HG02610 (cell line): ENCODE measurements at regions not wholly inside any gene's neighbourhood (a gene's known extent, or its start where the extent isn't known, plus 50 kb on each side); places are given as distances from the start of the nearest gene placed in this dataset.

ENCODE experiments used
- ATAC-seq: cut with Tn5 transposase; IDR thresholded peaks from one replicate; pipeline ENCODE4 v1.9.1; 2021; ENCODE audit warnings: mild to moderate bottlenecking, moderate library complexity; ENCODE audit not compliant: unreplicated experiment

DNA sequence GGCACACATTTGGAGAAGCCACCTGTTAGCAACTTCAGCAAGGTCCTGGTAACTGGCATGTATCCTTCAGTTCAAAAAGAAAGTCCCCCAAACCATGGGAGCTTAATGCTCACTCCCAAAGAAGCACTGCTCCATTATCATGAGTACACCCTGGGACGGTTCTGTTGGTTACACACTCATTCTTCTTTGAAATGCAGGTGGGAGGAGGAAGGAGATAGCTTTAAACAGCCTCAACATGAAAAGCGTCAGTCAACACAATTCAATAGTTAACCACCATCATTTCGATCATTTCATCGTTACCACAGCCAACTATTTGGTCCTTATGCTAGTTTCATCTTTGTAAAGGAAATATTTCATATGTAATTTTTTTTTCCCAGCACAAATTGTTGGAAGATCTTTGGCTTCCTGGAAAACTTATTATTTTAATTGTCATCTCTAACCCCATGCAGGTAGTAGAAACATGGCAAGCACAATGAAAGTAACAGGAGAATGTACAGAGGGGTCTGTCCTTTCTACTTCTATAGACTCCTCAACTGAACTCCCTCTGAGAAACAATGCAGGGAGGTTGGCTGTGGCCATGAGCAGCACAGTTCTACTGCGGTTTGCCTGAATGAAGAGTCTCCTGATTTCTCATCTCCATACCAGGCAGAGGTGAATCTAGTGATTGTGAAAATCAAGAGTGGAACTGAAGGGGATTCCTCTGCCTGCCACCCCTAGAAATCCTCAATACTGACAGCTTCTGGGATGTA lies 196.4 kb upstream of the FOXN3 start:
- peak; percentile 47 for ATAC-seq

DNA sequence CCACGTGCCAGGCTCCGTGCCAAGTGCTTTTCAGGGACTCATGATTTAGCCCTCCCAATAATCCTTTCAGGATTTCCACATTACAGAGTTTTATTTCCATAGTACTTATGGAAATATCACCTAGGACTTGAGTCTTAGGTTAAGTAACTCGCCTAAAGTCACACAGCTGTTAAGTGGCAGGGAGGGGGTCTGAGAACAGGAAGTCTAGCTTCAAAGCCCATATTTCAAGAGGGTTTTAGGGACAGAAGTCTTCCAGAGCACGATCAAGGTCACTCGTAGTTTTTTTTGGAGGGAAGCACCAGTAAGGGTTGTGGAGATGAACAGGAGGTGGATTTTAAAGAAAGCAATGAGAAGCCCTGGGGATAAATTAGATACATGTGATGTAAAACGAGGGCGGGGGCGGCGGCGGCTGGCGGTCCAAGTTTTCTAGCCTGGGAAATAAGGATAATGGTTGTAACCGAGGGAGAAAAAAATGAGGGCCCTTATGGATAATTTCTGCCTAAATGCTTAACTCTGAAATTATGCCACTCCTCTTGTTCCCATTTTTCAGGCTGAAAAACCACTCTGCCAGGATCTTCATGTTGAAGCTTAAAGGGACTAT lies 192.6 kb upstream of the FOXN3 start:
- no peak for ATAC-seq

DNA sequence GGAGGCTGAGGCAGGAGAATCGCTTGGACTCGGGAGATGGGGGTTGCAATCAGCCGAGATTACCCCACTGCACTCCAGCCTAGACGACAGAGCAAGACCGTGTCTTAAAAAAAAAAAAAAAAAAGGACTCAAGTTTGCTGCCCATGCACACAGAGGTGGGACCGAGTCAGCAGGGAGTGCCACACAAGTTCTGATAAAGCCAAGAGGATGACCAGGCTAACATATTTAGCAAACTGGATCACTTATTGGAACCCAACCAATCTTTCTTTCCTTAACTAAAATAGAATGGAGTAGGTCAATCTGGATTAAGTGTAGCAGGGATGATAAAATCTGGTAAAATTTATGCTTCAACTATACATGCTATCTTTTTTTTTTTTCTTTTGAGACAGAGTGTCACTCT lies 190.4 kb upstream of the FOXN3 start:
- ATAC-seq: no peak

DNA sequence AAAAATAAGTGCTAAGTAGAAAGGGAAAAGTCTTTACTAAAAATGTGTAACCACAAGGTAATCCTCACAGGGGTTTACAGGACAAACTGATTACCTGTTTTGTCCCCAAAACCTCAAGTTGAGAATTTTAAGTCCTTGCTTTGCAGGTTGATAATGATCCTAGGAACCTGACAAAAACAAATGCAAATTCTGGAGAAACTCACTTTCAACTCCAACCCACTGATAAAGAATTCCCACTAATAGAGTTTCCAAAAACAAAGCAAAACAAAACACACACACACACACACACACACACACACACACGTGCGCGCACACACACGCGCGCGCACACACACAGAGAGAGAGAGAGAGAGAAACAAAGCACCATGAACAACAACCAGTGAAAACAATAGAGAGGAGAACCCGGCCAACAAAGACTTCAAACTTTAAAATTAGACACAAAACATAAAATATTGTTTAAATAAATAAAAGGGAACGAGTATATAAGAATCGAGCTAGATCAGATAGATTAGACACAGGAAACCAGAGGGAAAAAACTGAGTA lies 187.0 kb upstream of the FOXN3 start:
- ATAC-seq: no peak

DNA sequence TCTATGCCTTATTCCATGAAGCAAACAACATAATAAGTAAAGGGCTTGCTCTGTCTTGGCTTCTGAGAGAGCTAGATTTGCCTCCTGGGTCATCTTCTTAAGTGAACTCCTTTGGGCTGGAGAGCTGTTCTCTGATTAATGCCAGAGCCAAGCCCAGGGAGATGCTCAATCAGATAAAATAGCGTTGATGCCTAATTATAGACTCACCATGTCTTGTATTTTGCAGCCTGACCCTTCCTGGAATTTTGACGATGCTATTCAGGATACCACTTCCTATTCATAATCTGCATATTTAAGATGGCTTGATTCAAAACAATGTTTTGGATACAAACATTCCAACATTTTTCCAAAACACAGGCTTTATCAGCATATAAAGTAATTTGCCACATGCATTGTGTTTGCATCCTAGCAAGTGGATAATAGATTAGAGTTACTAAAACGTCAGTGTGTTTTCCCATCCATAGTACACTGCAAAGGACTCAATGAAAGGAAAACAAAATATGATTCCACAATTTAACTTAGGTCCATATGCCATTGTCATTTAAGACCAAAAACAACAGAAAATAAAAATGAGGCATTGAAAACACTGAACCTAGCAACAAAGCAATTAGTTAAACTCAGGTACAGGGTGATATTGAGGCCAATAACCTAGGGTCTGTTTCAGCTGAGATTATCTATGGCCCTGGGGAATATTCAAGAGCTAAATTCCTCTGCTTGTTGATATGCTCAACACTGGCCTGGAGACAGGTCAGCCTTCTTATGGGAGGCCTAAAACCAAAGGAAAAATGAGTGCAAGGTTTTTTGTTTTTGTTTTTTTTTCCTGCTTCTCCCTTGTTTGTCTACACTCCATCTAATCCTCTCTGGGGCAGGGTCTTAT lies 184.2 kb upstream of the FOXN3 start:
- ATAC-seq: no peak

DNA sequence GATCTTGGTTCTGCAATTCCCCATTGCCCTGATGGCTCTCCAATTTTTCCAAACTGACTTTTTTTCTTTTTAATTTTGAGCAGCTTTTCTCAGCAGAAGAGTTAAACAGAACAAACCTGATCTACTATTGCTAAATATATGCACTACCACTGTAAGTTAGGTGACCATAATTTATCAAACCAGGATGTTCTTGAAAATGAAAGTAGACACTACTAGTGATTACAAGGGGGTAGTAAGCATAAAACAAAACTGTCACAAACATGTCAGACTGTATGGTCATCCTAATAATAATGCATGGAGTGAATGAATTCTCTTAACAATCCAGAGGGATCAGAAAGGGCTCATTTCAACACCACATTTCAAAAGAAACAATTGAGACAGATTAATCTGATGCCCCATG lies 183.0 kb upstream of the FOXN3 start:
- no peak for ATAC-seq

DNA sequence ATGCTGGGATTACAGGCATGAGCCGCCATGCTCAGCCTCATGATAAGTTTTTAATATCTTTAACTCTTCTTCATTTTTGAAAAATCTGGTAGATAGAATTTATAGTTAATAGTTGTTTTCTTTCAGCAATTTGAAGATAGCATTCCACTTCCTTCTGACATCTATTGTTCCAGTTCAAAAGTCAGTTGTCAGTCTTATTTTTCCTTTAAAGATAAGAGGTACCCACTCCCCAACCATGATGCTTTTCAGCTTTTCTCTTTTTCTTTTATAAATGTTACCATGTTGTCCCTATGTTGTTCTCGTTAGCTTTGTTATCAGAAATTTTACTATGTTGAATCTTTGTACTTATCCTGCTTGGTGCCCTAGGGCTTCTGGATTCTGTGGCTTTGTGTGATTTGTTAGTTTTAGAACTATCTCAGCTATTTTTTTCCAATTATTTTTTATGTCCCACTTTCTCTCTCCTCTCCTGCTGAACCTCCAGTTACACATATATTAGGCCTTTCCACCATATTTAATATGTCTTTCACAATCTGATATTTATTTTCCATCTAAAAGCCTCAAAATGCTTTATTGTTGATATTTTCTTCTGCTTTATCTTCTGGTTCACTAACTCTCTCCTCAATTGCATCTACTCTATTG lies 181.6 kb upstream of the FOXN3 start:
- no peak for ATAC-seq

DNA sequence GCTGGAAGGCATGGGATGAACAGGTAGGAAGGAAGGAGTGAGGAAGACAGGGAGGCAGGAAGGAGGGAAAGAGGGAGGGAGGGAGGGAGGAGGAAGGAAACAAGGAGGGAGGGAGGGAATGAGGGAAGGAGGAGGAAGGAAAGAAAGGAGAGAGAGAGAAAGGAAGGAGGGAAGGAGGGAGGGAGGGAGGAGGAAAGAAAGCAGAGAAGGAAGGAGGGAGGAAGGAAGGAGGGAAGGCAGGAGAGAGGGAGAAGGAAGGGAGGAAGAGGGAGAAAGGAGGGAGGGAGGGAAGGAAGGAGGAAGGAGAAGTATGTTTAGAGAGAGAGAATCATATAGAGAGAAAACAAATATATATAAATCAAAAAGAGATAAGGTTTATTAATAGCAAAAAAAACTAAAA lies 175.9 kb upstream of the FOXN3 start:
- ATAC-seq: no peak

DNA sequence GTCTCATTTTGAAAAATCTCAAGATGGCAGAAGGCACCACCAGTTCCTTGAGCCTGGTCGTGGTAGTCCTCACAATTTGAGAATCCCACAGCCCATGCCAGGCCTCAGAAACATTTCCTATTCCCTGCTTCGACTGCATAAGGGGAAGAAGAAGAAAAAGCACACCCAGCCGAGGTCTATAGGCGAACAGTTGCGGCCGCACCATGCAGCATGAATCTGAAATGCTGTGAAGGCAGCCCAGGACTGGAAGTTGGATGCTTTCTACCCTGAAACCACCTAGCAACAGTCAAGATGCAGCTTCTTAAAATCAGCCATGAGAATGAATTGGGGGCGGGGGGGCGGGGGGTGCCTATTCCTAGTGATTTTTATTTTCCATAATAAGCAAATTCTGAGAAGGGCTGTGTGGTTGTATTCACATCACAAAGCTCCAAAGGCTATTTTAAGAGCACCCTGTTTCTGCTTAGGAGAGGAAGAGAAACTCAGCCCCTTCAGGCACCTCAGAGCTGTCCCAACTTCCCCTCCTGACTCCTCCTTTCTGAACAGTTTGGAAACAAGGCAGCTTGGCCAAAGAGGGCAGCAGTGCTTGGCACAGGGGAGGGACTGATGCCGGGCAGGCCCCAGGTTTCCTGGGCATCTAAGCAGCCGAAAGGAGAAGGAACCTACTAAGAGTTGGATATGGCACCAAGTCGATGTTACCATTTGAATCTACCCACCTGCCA lies 172.5 kb upstream of the FOXN3 start:
- peak; percentile 46 for ATAC-seq

DNA sequence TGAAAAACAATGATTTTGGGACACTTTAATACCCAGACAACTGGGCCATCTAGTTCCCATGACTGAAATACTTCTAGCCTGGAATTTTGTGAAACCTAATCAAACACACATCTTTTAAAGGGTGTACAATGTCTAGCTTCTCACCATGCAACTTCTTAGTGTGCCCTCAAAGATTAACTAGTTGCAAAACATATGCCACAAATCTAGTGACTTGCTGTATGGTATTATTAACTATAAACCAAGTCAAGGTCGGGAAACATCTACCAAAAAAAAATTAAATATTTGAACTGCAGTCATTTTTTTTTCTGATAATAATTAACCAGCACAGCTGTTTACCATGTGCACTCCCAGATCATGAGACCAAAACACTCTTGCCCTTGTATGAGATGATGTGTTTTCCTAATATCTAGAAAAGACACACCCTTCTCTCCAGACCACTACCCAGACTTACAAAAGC lies 171.8 kb upstream of the FOXN3 start:
- peak; percentile 49 for ATAC-seq

DNA sequence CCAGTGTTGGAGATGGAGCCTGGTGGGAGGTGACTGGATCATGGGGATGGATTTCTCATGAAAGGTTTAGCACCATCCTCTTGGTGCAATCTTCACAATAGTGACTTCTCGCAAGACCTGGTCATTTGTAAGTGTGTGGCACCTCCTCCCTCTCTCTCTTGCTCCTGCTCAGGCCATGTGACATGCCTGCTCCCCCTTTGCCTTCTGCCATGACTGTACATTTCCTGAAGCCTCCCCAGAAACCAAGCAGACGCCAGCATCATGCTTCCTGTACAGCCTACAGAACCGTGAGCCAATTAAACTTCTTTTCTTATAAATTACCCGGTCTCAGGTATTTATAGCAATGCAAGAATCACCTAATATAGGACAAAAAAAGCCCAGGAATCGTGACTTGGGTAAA lies 171.0 kb upstream of the FOXN3 start:
- ATAC-seq: no peak

DNA sequence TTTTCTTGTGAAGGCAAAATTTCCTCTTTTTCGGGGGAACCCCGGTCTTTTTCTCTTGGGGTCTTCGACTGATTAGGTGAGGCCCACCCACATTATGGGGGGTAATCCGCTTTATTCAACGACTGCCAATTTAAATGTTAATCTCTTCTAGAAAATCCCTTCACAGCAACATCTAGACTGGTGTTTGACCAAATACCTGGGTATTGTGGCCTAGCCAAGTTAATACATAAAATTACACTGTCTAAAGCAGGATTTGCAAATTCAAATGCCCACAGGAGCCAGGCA lies 170.0 kb upstream of the FOXN3 start:
- no peak for ATAC-seq

DNA sequence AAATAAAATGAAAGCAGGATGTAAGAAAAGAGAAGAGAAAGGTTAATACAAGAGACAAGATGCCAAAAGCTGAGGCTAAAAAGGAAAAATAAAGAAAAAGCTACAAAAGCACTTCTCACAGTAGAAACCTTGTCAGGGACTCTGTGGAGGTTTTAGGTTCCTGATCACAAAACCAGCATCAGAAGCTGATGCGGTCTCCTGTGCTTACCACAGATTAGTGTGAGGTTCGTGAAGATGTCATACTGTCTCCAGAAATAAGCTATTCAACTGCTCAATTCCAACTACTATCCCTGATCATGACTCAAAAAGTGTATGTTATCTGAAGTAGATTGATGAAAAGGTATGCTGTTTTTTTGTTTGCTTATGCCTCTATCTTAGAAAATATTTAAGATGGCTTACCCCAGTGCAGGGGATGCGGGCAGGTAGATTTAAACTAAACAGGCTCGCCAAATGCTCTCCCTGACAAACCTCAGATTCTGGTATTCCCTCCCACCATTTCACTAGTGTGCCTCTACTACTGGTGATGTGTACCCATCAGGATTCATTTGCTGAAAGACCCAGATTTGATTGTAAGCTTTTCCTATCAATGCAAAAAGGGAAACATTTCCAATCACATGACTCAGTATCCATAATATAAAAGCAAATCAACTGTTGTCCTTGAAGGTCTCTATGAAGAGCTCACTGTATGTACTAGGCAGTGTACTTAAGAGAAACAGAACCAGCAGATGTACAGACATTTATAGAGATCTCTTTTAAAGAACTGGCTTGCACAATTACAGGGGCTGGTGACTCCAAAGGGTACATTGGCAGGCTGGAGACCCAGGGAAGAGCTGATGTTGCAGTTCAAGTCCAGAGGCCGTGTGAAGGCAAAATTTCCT lies 169.5 kb upstream of the FOXN3 start:
- no peak for ATAC-seq

DNA sequence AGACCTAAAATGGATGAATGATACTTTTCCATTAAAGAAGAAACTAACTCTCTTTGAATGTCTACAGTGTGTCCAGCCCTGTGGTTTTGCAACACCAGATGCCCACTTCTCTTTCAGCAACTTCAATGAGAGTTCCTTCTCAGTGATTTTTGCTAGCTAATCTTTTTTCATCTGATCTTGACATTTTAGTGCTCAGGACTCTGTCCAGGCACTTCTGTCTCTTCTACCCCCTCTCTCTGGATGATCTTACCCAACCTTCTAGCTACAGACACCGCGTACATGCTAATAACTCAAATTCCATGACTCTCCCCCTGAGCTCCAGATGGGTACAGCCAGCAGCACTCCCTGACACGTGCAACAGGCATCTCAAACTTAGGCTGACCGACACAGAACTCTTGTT lies 161.1 kb upstream of the FOXN3 start:
- ATAC-seq: no peak

DNA sequence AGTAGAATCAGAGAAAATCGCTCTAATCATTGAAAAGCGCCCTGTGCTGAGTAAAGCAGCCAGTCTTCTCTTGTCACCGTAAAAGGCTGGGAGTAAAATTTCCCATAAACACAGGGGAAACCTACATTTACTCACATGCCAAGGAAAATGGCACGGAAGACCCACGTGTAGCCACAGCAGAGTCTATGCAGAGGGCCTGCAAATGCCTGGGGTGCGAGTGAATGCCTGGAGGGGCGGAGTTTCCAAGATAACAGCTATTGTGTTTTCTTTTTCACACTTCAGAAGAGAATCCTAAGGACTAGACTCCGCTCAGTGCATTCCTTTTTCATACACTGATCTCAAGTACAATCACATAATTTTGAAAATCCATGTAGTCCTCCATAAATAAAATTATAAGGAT lies 159.9 kb upstream of the FOXN3 start:
- ATAC-seq: no peak

DNA sequence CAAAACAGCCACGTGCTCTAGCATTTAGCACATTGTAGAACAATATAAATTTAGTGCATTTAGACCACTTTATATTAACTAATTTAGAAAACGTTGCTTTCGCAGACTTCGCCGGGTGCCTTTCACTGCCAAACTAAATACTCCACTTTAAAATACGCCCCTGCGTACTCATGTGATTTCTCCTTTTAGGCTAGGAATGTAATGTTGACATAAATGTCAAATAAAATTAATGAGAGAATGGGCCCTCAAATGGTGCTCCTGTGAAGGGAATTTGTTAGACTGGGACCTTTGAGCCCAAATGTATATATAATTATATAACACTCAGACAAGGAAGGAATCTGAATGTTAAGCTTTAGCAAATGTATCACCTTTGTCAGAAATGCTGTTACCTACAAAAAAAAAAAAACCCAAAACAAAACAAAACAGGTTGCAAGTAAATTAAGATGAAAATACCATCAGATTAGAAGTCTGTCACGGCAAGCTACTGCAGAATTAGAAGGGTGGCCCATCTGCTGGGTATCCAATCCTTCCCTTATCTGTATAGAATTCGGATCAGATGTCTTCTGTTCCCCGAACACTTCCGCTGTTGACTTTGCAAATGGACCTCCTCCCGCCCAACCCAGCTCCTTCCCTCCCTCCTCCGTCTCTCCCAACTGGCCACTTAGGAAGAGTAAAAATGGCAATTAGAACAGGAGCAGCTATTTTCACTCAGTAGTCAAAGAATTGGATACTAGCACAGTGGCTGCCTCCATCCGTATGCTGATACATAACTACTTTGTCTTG lies 159.3 kb upstream of the FOXN3 start:
- ATAC-seq: no peak

DNA sequence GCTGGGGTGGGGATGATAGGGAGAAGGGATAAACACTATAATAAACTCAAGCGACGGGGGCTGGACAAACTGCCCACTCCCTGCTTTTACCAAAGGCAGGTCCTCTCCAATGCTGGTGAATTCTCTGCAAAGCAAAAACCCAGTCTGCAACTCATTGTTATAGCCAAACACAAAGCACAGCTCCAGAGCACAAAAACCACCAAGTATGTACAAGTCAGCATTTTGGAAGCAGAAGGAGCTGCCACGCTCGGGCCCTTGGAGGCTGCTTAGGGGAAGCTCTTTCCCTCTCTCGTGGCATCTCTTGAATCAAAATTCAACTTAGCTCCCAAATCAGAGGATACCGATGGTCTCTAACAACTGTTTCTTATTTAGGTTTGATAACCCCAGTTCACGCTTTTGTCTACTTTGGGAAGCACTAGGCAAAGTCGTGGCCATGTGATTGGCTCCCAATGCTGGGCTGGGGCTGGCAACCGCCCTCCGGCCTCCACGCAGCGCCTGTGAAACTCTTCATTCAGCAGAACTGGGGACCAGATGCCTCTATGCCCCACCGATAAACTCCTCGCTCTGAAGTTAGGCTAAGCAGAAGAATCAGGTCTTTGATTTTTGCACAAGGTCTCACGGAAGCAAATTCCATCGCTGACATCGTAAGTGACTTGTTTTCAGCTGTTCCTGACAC lies 158.5 kb upstream of the FOXN3 start:
- no peak for ATAC-seq

DNA sequence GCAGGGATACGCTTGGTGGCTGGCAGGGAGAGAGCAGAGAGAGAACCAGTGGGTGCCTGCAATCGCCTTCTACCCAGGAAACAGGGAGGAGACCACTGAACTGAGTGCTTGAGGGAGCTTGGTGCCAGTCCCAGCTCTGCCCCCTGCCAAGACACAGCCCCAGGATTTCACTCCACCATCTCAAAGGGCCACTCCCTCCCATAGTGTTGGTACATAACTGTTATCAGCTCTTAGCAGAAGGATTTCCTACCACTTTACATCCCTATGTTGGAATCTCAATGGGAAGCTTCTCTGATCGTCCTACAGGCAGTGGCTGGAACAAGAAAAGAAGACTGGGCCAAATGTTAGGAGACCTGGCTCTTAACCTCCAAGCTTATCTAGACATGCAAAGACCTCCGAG lies 157.4 kb upstream of the FOXN3 start:
- ATAC-seq: no peak

DNA sequence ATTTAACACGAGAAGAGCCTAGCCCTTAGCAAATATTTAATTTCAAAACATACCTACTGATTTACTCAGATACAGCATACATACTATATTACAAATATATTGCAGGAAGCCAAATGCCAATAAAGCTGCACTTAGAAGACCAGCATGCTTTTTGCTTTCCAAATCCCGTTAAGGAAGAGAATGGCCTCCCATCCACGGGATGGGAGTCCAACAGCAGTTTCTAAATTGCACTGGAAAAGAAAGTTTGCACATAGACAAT lies 156.3 kb upstream of the FOXN3 start:
- no peak for ATAC-seq
